Stimulated activated CD8-positive, alpha-beta memory T cell treated with anti-CD3 and anti-CD28 coated beads, Interleukin-7, amount 100 ng/mL, for 48 hours (primary cell): ENCODE measurements at regions not wholly inside any gene's neighbourhood (a gene's known extent, or its start where the extent isn't known, plus 50 kb on each side); places are given as distances from the start of the nearest gene placed in this dataset.
"Not testable (repeated sequence)": the region's sequence is repeated elsewhere in the genome, so short reads cannot be mapped to it uniquely, and the experiment has no call there.

Experiments used
- DNase-seq, 2 donors: peaks; one replicate each; pipeline ENCODE4 v3.0.0-alpha.2; 2020; ENCODE audit warnings: low read depth in 1 of 2; ENCODE audit errors: extremely low read depth in 1 of 2

DNA sequence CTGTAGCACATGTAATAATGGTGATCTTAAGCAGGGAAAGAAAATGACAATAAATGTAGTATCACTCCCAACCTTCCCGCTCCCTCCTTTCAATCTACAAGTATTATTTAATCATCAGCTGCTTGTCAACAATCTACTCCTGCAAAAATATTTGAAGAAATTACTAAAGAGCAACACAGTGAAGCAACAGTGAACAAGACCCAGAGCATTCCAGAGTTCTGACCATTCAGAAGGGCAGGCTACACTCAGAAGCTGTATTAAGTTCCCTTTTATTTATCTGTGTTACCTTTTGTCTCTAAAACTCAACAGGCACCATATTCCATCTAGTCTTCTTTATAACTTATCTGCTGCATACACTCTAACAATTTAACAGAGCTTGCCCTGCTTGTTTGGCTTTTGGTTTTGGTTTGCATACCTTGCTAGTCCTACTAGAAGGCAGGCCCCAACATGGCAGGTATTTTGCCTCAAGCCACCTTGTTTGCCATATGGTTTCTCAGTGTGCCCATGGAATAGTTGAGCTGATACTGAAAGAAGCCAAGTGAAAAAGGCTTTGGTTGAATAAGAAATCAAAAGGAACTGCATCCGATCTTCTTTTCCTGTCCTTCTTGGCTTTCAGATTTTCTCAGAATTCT lies 253.9 kb downstream of the CEMIP2 start:
- DNase-seq, result no peak

DNA sequence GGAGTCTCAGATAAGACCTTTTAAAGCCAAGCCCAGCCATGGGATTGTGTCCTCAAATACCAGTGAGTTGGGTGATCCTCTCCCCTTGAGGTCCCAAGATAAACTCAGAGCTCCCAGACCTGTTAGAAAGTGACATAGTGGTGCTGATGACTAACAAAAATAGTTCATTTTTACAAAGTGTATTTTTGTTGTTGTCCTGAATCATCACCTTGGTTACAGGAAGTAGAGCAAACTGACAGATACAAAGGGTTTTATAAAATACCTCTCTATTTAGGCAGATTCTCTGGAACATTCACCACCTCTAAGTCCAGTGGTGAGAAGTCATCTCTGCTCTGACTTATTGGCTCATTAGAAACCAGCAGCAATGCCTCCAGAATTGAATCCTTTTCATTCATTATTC lies 259.3 kb downstream of the CEMIP2 start:
- no peak for DNase-seq

DNA sequence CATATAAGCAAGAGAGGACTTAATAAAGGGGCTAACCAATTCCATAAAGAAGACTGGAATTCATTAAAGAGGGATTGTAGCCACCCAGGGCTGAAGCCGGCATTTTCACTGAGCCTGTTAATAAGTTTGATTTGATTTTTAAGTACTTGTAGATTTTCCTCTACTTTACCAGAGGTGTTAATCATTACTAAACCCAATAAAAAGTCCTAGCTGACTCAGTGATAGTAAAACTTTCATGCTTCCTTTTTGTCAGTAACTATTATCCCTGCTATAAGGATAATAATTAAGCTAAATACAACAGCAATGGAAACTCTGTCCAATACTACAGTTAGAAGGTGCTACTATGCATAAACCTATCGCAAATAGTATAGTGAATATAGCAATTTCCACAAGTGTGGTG lies 260.2 kb downstream of the CEMIP2 start:
- DNase-seq, result not testable (repeated sequence)

DNA sequence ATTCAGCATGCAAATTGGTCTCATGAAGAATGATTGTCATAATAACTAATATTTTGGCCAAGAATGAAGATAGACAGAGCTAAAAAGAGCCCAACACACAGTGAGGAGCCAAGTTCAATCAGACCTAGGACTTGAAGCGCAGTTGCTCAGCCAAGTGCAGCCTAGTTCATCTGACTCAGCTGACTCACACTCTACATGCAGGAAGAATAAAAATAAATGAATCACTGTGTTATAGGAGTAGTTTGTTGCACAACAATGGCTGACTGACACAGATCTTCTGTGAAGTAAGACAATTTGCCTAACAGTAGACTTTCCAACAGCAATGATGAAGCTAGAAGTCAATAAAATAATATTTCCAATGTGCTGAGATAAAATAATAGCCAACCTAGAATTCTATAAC lies 261.5 kb downstream of the CEMIP2 start:
- no peak for DNase-seq

DNA sequence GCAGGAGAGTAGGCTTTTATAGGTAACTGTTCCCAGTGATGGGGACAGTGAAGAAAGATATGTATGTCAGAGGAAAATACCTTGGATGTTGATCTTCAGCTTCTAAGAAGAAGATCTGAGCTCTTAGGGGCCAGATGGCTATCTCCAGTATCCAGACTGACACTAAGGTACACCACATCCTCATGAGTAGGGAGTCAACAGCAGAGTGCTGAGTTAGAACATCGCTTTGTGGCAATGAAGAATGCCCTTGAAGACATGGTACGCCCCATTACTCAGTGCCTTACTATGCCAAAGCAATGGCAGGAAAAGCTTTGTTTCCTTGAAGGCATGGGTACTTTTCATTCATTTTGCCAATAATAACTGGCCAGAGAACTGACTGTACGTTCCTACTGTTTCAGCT lies 263.7 kb downstream of the CEMIP2 start:
- DNase-seq, result no peak

DNA sequence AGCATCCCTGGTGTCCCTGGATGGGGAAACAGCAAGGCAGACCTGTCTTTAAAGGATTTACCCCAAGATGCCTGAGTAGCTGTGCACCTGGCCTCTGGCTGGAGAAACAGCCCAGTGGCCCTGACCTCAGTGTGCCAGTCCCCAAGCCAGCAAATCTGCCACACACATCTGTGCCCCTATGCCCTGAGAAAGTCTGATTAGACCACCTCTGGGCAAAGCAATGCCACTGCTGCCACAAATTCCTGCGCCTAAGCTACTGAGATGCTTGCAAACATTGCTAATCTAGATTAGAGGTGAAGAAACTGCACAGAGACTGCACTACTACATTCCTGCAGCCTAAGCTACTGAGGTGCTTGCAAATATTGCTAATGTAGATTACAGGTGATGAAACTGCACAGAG lies 269.6 kb downstream of the CEMIP2 start:
- DNase-seq, result no peak

DNA sequence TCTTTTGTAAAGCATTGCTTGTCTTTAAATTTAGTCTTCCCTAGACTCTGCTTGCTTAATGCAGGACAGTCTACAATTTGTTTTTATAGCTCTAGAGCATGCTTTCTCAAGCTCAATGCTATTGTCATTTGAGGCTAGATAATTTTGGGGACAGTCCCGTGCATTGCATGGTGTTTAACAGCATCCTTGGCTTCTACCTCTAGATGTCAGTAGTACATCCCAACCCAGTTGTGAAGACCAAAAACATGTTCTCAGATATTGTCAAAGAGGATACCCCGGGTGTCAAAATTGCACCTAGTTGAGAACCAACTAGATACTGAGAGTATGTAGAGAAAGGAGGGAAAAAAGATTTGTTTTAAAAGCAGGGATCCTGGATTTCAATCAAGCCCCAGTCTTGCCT lies 277.5 kb downstream of the CEMIP2 start:
- no peak for DNase-seq

DNA sequence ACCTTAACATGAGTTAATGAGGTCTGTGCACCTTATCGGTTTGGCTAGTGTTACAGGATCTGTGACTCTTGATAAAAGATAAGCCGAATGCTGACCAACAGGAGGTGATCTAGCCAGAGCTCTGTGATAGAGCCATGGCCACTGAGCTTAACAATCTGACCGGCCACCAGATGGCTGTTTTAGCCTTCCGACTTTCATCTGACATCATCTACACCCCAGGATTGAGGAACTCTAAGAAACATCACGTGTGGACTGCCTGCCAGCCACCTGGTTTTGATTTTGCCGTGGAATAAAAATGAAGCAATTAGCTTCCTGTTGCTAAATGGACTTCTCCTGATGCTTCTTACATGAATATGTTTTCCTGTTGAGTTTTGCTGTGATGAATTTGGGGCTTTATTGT lies 281.3 kb downstream of the CEMIP2 start:
- no peak for DNase-seq

DNA sequence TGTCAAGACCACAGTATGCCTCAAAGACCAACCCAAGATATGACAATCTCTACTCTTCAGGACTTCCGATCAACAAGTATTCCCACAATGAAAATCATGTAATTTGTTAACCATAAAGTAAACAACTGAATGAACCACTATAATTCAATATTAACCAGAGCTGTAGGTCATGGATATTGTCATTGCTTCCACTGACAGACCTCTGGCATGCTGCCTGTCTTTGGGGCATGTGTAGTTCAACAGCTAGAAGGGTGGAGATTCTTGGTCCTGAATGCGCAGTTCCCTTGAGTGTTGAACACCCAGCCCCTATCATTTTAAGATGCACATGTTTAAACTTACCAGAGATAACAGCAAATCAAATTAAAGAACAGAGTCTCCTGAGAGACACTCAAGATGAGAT lies 283.0 kb downstream of the CEMIP2 start:
- no peak for DNase-seq

DNA sequence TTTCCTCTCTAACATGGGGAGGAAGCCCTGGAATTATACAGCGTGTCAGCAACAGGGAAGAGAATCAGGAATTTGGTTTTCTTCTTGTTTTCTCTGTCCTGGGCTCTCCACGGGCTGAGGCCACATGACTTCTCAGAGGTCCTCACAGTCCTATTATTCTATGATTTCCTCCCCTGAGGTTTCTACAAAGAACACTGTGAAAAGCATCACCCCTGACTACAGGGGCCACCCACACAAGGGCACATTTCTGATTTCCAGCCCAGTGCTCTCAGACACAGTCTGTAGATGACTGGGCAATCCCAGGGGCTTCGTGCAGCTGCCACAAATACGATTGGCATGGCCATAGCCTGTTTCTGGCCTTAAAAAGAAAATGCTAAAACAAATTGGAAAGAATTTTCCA lies 284.9 kb downstream of the CEMIP2 start:
- DNase-seq, result no peak

DNA sequence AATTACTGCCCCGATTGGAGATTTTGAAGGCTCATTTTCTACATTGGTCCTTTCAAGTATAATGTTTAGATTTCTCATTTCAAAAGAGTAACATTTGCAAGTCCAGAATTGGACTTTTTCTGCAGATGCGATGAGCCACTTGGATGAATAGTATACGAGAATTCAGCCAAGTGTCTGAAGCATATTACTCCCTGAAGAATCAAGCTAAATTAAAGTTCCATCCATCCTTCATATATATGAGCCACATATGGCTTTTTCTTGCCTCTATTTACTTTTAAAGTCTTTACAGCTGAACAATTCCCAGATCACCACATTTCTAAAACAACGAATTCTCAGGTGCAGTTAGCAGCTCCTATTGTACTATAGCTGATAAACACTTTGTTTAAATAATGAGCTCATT lies 288.7 kb downstream of the CEMIP2 start:
- DNase-seq, result no peak

DNA sequence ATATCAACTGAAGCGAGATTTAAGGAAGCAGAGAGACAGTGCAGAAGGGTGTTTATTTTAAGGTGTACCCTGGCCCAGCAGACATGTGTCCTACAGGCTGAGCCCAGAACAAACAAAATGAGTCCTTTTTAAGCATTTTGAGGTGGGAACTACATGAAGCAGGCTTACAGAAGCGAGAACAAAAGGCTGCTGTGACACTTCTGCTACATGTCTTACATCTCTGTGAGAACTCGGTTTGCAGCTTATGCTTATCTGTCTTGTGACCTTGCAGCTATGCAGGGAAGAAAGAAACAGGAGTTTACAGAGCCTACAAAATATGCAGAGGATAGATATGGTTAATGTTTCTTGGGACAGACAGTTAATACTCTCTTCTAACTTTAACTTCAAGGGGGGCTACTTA lies 295.9 kb downstream of the CEMIP2 start:
- no peak for DNase-seq

DNA sequence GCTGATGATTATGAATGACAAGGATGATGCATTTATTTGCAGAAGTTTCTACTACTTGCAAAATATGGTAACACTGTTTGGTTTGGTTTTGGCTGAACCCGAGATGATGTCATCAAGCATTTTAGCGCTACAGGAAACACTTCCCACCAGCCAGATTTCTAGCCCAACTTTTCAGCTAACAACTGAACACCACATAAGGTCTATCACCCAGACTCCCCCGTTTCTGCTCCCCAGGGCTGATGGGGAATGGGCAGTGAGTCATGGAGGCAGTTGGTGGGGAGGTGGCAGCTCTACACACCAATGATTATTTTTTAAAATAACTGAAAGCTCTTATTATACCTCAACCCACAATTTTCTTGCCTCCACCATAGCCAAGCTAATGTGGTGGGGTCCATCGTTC lies 302.9 kb downstream of the CEMIP2 start:
- no peak for DNase-seq

DNA sequence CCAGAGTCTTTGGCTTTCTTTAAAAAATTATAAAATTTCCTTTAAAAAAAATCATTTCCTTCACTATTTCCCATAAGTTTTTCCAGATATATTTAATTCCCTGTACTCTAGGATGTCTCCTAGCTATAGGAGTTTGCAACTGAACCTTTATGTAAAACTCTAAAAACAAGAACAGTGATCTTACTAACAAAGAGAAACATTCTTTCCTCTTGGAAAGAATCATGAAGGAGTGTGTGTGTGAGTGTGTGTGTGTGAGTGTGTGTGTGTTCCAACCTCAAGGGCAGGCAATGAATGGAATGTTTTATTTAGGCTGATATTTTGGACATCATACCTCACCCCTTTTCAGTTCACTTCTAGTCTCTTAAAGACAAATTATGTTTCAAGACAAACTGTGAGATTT lies 309.2 kb downstream of the CEMIP2 start:
- DNase-seq, result no peak

DNA sequence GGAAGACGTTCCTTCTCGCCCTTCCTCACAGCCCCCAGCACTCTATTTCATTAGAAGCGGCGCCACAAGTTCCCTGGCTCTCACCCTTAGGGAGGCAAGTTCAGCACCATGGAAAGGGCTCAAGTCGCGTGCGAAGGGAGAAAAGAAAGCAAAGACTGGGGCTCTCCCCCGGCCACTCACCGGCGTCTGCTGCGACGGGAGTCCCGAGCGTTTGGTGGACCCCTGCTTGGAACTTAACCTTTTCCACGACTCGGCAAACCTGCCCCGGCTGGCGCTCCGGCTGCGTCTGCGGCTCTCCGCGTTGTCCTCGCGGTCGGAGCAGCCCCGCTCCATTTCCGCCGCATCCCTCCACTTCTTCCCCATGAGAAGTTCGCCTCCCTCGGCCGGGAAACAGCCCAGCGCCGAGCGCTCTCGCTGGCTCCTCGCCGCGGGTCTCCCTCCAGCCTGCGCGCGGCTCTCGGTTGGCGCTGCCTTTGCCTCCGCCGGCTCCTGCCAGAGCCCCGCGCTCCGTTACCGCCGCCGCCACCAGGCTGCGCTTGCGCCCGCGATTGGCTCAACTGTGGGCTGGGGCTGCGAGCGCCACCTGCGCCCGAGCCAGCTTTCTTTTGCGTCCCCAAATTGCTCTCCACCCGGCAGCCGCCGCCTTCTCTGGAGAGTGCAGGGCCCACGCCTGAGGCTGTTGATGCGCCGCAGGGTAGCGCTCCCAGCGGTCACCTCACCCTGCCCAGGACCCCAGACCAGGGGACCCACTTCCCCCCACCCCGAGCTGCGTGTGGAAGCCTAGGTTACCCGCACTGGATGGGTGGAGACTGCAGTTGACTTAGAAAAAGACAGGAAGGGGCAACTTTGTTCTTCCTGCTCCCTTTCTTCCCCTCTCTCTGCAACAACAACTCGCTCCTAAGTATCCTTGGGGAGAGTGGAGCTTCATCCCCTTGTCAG lies 321.6 kb downstream of the CEMIP2 start:
- DNase-seq, result peak; percentile 5 to 9

DNA sequence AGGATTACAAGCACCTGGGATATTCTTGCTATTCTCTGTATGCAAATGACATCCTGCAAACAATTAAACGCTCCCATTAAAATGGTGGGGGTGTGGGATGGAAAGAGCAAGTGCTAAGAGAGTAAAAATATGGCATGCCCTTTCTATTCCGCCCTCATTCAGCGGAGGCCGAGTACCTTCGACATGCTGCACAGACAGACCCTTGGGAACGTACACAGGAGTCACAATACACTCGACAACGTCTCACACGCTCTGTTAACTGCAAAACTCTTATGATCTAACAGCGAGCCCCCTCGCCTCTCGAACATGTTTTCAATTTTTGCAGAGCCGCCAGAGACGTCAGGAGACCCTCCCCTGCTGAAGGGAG lies 322.2 kb downstream of the CEMIP2 start:
- no peak for DNase-seq

DNA sequence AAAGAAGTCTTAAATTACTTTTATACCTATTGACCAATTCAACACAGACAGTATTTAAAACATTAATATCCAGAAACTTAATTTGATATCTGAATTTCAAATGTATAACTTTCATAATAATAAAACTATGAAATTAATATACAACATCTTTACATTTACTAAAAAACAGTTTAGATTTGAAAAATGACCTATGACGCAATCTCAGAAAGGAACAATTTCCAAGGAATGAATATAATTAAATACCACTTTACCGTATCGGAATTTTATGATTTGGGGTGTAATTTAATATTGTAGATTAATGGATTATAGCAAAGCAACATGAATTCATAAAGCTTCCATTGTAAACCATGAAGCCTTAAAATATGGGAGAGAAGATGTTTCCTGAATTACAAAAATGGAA lies 321.5 kb upstream of the TRPM3 start:
- DNase-seq, result no peak

DNA sequence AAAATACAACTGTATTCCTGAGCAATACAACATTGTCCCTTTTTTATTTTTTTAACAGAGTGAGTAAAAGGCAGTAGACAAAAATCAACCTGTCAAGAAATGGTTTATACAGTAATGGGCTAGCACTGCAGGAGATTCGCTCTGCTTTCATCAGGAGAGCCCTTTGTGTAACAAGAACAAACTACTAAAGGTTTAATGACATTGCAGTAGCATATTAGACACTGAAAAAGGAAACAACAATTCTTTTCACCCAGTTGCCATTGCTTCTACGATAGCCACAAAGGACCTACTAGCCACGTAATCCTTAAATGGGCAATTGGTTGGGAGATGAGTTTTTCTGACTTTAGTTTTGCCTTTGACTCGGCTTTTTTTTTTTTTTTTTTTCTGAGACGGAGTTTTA lies 319.8 kb upstream of the TRPM3 start:
- DNase-seq, result no peak

DNA sequence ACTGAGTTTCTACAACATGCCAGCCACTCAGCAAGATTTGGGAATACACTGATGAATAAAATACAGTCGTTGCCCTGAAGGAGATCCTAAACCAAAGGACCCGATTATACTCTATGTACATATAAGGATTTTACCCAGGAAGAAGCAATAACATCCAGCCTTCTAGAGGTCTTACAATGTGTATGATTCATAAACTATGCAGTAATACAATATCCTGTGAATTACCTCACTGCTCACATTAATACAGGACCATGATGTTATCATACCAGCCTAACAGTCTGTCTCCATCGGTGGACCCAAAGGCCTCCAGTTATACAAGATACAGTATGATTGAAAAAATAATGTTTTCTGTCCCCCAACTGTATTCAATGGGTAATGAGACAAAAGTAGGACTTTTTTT lies 310.5 kb upstream of the TRPM3 start:
- DNase-seq, result no peak

DNA sequence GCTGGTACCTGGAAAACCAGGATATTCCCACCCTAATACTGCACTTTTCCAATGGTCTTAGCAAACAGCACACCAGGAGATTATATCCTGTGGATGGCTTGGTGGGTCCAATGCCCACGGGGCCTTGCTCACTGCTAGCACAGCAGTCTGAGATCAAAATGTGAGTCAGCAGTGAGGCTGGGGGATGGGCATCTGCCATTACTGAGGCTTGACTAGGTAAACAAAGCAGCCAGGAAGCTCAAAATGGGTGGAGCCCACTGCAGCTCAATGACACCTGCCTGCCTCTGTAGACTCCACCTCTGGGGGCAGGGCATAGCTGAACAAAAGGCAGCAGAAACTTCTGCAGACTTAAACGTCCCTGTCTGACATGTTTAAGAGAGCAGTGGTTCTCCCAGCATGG lies 285.9 kb upstream of the TRPM3 start:
- not testable (repeated sequence) for DNase-seq

DNA sequence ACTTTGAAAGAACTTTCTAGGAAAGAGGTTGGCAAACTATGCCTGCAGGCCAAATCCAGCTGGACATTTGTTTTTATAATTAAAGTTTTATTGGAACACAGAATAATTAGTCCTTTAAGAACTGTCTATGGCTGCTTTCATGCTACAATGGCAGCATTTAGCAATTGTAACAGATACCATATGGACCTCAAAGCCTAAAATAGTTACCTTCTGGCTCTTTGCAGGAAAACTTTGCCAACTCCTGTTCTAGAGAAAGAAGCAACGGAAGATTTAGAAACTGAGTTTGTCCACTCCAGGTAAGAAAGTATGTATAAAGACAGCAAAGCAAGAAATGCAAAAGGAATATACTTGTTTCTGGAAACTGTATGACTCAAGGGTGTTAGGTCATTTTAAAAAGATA lies 281.7 kb upstream of the TRPM3 start:
- DNase-seq, result no peak

DNA sequence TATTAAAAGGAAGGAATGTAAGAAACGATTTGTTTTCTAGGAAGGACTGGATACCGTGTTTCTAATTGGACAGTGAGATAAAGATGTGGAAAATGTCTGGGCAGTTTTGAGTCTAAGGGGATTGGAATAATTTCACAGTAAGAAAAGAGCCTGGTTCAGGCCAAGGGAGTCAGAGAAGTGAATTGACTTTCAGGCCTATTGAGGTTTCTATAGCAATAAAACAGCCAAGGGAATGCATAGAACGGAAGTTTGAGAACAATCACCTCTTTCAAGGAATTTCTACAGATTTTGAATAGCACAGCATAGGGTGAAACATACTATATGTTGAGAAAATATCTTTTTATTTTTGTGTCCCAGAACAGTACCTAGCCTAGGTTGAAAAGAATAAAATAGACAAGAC lies 271.6 kb upstream of the TRPM3 start:
- no peak for DNase-seq

DNA sequence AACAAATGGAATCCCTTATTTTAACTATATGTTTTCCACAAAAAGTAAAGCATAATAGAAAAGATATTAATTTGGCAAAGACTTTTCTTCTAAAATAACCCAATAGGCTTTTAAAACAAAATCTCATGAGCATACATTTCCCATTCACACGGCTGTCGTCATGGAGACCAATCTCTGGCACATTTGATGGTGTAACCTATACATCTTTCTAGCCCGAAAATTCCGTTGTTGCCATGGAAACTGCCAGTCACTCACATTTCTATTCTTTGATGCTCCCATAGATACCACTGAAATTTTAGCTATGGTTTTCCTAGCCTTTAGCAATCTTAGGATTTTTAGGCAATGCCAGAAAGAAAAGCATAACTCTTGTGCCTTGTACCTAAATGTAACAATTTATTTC lies 262.9 kb upstream of the TRPM3 start:
- DNase-seq, result no peak
